ENCODE measurements at regions not wholly inside any gene's neighbourhood (a gene's known extent, or its start where the extent isn't known, plus 50 kb on each side); places are given as distances from the start of the nearest gene placed in this dataset.

DNA sequence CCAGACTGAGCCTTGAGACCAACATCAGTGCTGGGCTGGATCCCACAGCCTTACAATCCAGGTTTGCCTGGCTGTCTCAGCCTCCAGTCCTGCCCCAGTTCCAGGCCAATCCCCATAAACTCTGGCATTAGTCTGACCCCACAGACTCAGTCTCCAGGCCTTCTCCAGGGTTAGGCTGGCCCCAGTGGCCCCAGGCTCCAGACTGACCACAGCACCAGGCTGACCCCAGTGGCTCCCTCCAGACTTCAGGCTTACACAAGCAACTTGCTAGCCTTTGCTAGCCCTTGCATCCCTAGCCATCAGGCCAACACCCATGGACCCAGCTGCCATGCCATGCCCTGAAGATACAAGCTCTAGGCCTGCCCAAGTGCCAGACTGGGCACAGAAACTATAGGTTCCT lies 1326.0 kb upstream of the C9orf72 start:
- Mint-ChIP-seq H3K9me3 (peaks cover 13% of the 10 kb centered on the region), H3K4me3 (no peak overlapping the region), H3K27ac (no peak overlapping the region), H3K36me3 (no peaks in the 10 kb centered on the region), H3K27me3 (no peaks in the 10 kb centered on the region), H3K4me1 (ENCODE audit: low read depth in 2 of 2) (peaks cover 0 to 2% of the 10 kb centered on the region in 2 donors)
- no peak for DNase-seq (ENCODE audit: low spot score)
- ATAC-seq: peak in 1 of 2 donors; percentile 43

DNA sequence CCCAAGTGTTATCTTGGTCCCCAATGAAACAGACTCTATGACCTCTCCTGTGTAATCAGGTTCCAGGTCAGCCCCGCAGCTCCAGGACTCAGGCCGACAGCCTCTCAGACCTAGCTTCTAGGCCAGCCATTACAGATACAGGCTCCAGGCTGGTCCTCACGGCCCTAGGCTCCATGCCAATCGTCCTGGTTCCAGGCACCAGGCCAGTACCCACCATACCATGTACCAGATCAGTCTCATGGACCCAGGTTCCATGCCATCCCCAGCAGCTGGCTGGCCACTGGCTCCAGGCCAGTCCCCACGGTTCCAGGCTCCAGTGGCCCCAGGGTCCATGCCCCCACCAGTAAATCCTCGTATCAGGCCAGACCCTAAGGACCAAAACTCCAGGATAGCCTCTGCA lies 1326.6 kb upstream of the C9orf72 start:
- no peak overlapping the region for H3K4me3 Mint-ChIP-seq
- ATAC-seq (peak in 1 of 2 donors; percentile 20), DNase-seq (ENCODE audit: low spot score) (no peak)
- no peak overlapping the region for H3K27ac Mint-ChIP-seq
- H3K9me3 Mint-ChIP-seq: peaks cover 13% of the 10 kb centered on the region
- no peaks in the 10 kb centered on the region for H3K36me3 Mint-ChIP-seq
- H3K4me1 Mint-ChIP-seq (ENCODE audit: low read depth in 2 of 2): peaks cover 0 to 2% of the 10 kb centered on the region in 2 donors
- no peaks in the 10 kb centered on the region for H3K27me3 Mint-ChIP-seq

DNA sequence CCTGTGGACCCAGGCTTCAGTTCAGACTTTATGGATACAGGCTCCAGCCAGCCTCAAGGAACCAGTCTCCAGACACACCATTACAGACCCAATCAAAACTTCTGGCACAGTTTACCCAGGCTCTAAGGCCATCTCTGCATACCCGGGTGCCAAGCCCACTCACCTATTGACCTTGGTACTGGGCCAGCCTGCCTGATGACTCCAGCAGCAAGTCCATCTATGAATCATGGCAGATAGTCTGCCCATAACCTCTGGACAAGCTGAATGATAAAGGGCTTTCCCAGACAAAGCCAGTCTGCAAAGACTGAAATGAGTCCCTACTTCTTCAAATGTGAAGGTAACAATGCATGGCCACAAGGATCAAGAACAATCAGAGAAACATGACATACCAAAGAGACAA lies 1327.1 kb upstream of the C9orf72 start:
- Mint-ChIP-seq H3K27ac (no peak overlapping the region), H3K4me1 (ENCODE audit: low read depth in 2 of 2) (peaks cover 0 to 2% of the 10 kb centered on the region in 2 donors), H3K4me3 (no peak overlapping the region), H3K9me3 (peaks cover 13% of the 10 kb centered on the region), H3K36me3 (no peaks in the 10 kb centered on the region), H3K27me3 (no peaks in the 10 kb centered on the region)
- DNase-seq (ENCODE audit: low spot score): no peak
- no peak for ATAC-seq

DNA sequence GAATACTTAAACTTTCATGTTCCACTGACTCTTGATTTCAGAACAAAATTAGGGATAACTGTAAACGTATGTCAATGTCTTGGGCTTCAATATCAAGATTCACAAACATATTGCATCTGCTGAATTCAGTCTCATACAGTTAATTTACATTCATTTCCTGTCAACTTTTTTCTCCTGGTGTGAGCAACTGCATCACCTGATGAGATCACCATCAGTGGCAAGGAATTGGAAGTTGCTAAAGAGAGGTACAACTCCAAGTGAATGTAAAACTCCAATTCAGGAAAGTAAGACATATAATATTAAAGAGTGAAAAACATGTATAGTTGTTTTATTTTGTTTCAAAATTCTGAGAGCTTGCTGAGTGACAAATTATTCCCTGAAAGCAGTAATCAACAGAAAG lies 1336.2 kb upstream of the C9orf72 start:
- Mint-ChIP-seq H3K36me3 (no peaks in the 10 kb centered on the region), H3K9me3 (peaks cover 6% of the 10 kb centered on the region), H3K4me1 (ENCODE audit: low read depth in 2 of 2) (no peaks in the 10 kb centered on the region), H3K27ac (no peak overlapping the region), H3K27me3 (no peaks in the 10 kb centered on the region), H3K4me3 (no peak overlapping the region)
- DNase-seq (ENCODE audit: low spot score) (no peak), ATAC-seq (no peak)

DNA sequence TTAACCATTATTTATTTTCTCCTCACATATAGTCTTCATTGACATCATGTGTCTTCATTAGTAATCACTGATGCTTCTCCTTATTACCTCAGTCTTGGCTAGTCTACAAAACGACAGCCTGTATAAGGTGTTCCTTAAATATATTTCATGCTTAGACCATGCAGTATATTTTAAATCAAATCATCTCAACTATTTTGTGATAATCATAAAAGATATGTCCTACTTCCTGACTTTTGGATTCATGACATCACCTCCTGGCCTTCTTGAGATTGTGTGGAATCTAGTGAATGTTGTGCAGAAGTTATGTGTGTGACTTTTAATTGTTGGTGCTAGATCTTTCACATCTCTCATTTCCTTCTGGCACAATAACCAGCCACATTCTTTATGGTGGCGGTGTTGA lies 1339.3 kb upstream of the C9orf72 start:
- H3K27me3 Mint-ChIP-seq: no peaks in the 10 kb centered on the region
- H3K27ac Mint-ChIP-seq: no peak overlapping the region
- DNase-seq (ENCODE audit: low spot score): no peak
- no peak overlapping the region for H3K4me3 Mint-ChIP-seq
- peaks cover 4% of the 10 kb centered on the region for H3K36me3 Mint-ChIP-seq
- no peaks in the 10 kb centered on the region for H3K4me1 Mint-ChIP-seq (ENCODE audit: low read depth in 2 of 2)
- H3K9me3 Mint-ChIP-seq: peaks cover 5% of the 10 kb centered on the region
- no peak for ATAC-seq

DNA sequence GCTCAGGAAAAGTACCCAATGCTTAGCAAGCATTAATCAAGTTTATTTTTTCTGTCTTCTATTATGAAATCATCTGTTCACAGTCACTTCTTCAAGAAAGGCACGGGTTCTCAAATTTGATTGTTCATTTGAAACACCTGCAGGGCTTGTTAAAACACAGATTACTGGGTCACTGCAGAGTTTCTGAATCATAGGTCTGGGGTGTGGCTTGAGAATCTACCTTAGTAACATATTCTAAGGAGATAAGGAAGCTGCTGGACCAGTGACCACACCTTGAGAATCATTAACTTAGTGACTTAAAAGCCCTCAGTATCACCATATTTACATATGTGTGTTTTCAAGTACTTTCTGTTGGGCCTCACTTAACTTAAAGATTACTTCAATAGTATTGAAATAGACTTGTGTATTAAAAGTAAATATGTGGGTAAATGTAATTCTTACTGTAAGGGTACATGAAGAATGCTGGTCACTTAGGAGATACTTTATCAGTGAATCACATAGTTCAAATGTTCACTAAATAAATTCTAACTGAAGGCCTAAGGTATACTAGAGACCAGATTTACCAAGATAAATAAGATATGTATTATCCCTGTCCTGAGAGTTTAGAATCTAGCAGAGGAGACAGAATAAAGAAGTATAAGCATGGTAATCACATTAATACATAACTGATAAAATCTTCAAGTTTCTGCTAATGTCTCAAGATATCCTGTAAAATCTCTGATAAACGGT lies 1342.1 kb upstream of the C9orf72 start:
- H3K4me3 Mint-ChIP-seq: no peak overlapping the region
- H3K27me3 Mint-ChIP-seq: no peaks in the 10 kb centered on the region
- ATAC-seq (no peak), DNase-seq (ENCODE audit: low spot score) (no peak)
- no peaks in the 10 kb centered on the region for H3K4me1 Mint-ChIP-seq (ENCODE audit: low read depth in 2 of 2)
- H3K36me3 Mint-ChIP-seq: peaks cover 10% of the 10 kb centered on the region
- peaks cover 5% of the 10 kb centered on the region for H3K9me3 Mint-ChIP-seq
- no peak overlapping the region for H3K27ac Mint-ChIP-seq

DNA sequence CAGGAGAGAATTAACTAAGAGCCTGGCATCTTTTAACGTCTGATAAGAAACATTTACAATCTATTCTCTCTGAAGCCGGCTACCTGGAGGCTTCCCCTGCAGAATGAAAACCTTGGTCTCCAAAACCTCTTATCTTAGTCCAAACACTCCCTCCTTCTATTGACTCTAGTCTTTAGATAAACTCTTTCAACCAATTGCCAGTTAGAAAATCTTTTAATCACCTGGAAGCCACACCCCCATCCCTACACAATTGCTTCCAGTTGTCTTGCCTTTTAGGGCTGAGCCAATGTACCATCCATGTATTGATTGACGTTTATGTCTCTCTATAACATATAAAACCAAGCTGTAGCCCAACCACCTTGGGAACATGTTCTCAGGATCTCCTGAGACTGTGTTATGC lies 1343.1 kb upstream of the C9orf72 start:
- no peaks in the 10 kb centered on the region for H3K27me3 Mint-ChIP-seq
- ATAC-seq (no peak), DNase-seq (ENCODE audit: low spot score) (no peak)
- H3K27ac Mint-ChIP-seq: no peak overlapping the region
- H3K9me3 Mint-ChIP-seq: peaks cover 7% of the 10 kb centered on the region
- H3K36me3 Mint-ChIP-seq: peaks cover 10% of the 10 kb centered on the region
- H3K4me1 Mint-ChIP-seq (ENCODE audit: low read depth in 2 of 2): no peaks in the 10 kb centered on the region
- H3K4me3 Mint-ChIP-seq: no peak overlapping the region

DNA sequence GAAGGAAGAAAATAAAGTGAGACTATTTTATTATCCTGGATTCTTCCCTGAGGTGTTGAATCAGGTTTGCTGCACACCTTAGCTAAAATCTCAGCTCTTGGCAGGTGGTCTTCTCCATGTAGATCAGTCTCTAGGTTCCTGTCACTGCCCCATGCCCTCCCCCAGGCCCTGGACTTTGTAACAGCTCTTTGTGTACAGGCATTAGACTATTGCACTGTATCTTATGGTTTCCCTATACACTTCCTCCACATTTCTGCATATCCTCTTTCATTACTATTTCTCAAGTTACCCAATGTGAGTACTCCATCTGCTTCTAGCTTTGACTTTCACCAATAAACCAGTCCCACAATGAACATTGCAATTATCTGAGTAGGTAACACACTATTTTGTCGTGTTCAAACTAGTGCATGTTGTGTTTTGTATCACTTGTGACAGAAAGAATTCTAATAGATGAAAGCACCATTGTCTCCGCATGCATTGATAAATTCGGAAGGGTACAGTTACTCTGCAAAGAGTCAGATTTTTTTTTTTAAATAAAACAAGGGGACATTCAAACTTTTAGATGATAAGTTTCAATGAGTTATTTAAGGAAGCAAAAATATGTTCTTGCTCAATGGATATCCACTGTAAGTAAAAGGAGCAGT lies 1348.7 kb upstream of the C9orf72 start:
- DNase-seq (ENCODE audit: low spot score): no peak
- ATAC-seq: no peak
- Mint-ChIP-seq H3K27me3 (no peaks in the 10 kb centered on the region), H3K27ac (no peak overlapping the region), H3K4me1 (ENCODE audit: low read depth in 2 of 2) (no peaks in the 10 kb centered on the region), H3K9me3 (peaks cover 8% of the 10 kb centered on the region), H3K36me3 (peaks cover 6% of the 10 kb centered on the region), H3K4me3 (no peak overlapping the region)

DNA sequence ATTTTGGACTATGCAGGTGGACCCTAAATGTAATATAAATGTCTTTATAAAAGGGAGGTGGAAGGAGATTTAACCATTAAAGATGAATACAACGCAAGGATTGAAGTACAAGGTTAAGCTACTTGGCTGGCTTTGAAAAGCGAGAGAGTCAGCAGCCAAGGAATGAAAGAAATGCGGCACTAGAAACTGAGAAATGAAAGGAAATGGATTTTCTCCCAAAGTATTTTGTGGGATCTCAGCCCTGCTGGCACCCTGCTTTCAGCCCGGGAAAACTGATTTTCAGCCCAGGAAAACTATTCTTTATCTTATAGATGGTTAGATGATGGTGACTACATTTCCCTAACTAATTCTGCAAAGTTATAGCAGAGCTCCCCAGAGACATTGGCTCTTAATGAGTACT lies 1349.6 kb upstream of the C9orf72 start:
- no peak for DNase-seq (ENCODE audit: low spot score)
- Mint-ChIP-seq H3K4me1 (ENCODE audit: low read depth in 2 of 2) (no peaks in the 10 kb centered on the region), H3K36me3 (peaks cover 6% of the 10 kb centered on the region), H3K27ac (no peak overlapping the region), H3K9me3 (peaks cover 8% of the 10 kb centered on the region), H3K4me3 (no peak overlapping the region), H3K27me3 (no peaks in the 10 kb centered on the region)
- no peak for ATAC-seq

DNA sequence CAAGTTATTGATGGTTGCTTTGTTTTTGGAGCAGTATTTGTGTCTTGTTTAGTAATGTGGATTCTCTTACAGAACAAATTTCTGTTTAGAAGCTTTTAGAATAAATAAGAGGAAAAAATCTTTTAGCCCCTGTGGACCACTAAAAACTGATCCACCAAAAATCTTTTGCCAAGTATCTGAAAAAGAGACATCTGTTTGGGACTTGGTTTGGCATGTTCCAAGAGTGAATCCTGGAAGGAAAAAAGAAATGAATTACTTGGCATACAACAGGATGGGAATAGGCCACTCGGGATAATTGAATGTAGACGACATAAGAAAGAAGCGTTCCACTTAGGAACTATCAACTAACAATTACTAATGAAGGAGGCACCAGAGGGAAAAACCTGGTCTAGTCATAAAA lies 1350.1 kb upstream of the C9orf72 start:
- Mint-ChIP-seq H3K4me1 (ENCODE audit: low read depth in 2 of 2) (no peaks in the 10 kb centered on the region), H3K9me3 (peaks cover 8% of the 10 kb centered on the region), H3K27ac (no peak overlapping the region), H3K4me3 (no peak overlapping the region), H3K36me3 (peaks cover 6% of the 10 kb centered on the region), H3K27me3 (no peaks in the 10 kb centered on the region)
- no peak for DNase-seq (ENCODE audit: low spot score)
- no peak for ATAC-seq

DNA sequence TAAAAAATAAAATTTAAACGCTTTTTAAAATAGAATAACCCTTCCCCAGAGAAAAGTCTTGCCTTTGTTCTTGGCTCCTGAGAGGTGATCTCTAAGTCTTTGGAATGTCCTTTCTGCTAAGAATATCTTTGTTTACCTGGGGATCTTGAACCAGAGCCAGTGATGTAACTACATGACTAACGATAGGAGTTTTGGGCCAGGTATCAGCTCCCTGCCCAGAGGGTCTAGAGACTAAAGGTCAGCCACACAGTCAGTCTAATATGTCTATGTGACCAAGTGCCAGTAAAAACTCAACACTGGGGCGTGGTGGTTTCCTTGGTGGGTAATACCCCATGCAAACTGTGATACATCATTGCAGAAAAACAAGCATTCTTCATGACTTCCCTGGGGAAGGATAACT lies 1351.9 kb upstream of the C9orf72 start:
- H3K4me3 Mint-ChIP-seq: no peak overlapping the region
- no peaks in the 10 kb centered on the region for H3K36me3 Mint-ChIP-seq
- H3K27me3 Mint-ChIP-seq: no peaks in the 10 kb centered on the region
- H3K4me1 Mint-ChIP-seq (ENCODE audit: low read depth in 2 of 2): peaks cover 0 to 3% of the 10 kb centered on the region in 2 donors
- peaks cover 11% of the 10 kb centered on the region for H3K9me3 Mint-ChIP-seq
- H3K27ac Mint-ChIP-seq: no peak overlapping the region
- DNase-seq (ENCODE audit: low spot score) (no peak), ATAC-seq (no peak)

DNA sequence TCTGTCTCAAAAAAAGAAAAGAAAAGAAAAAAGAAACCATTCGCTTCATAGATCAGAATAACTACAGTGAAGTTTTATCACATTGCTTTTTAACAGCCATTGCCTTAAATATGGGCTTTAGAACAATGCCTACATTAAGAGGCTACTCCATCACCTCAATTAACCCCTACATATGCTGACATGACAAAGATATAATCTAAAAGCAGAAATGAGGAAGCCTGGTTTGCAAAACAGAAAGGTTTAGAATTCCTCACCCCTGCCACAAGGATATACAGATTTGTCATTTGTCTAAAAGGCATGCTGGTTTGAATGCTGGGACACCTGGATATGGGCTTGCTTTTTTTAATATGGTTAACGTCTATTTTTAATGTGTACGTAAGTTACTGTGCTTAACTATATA lies 1353.0 kb upstream of the C9orf72 start:
- Mint-ChIP-seq H3K9me3 (peaks cover 10% of the 10 kb centered on the region), H3K4me1 (ENCODE audit: low read depth in 2 of 2) (peaks cover 0 to 3% of the 10 kb centered on the region in 2 donors), H3K4me3 (no peak overlapping the region), H3K27me3 (no peaks in the 10 kb centered on the region), H3K27ac (no peak overlapping the region), H3K36me3 (no peaks in the 10 kb centered on the region)
- ATAC-seq (no peak), DNase-seq (ENCODE audit: low spot score) (no peak)

DNA sequence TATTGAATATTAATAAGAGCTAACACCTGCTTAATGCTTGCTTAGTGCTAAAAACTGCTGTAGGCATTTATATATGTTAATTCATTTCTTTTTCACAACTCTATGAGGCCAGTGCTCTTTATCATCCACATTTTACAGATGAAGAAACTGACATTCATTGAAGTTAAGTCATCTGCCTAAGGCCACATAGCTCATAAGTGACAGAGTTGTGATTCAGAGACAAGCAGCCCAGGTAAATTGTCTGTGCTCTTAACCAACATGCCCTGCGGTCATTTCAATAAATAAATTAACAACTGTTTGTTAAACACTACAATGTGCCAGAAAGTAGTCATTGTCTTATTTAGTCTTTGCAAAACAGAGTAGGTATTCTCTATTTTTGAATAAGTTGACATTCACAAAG lies 1354.4 kb upstream of the C9orf72 start:
- Mint-ChIP-seq H3K4me3 (no peak overlapping the region), H3K27me3 (no peaks in the 10 kb centered on the region)

DNA sequence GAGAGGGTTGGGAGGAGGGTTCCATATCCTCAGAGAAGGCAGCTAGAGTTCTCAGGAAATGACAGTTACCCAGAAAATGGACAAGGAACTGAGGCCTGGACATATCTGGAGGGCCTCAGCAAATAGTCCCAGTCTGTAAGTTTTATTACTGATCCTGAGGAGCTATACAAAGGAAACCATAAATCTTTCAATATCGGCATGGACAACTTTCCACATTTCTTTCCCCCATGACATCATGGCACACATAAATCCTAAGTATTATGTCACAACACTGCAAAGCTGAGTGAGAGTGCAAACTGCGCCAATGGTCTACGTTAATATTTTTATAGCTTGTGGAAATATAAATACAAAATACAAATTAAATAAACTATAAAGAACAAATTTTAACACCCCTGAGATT lies 1356.2 kb upstream of the C9orf72 start:
- H3K36me3 Mint-ChIP-seq: peaks cover 10% of the 10 kb centered on the region
- peaks cover 0 to 3% of the 10 kb centered on the region in 2 donors for H3K4me1 Mint-ChIP-seq (ENCODE audit: low read depth in 2 of 2)
- no peak overlapping the region for H3K4me3 Mint-ChIP-seq
- DNase-seq (ENCODE audit: low spot score) (no peak), ATAC-seq (no peak)
- no peaks in the 10 kb centered on the region for H3K27me3 Mint-ChIP-seq
- H3K9me3 Mint-ChIP-seq: peaks cover 4% of the 10 kb centered on the region
- H3K27ac Mint-ChIP-seq: no peak overlapping the region

More for the DNA sequence above, 1354.4 kb upstream of the C9orf72 start:
- no peak for ATAC-seq
- no peak for DNase-seq (ENCODE audit: low spot score)
- Mint-ChIP-seq H3K4me1 (ENCODE audit: low read depth in 2 of 2) (peaks cover 0 to 3% of the 10 kb centered on the region in 2 donors), H3K9me3 (peaks cover 5% of the 10 kb centered on the region), H3K36me3 (peaks cover 5% of the 10 kb centered on the region), H3K27ac (no peak overlapping the region)

Measured in natural killer cell treated with Interleukin-12 subunit alpha and Interleukin-12 subunit beta and Interleukin-15 and Interleukin-18, amount 100 ng/mL, for 72 hours (primary cell).